ENCODE measurements at regions not wholly inside any gene's neighbourhood (a gene's known extent, or its start where the extent isn't known, plus 50 kb on each side); places are given as distances from the start of the nearest gene placed in this dataset.
"Not testable (repeated sequence)": the region's sequence is repeated elsewhere in the genome, so short reads cannot be mapped to it uniquely, and the experiment has no call there.

GRCh38 chr3:99313485-99313884, 324.9 kb upstream of the COL8A1 start:
- no peak for TF ChIP-seq CTCF (IDR thresholded peaks at IDR 0.05)
- no peak for TF ChIP-seq EP300 (IDR thresholded peaks at IDR 0.05)
- TF ChIP-seq POLR2A (IDR thresholded peaks at IDR 0.05), result no peak
- no peak for TF ChIP-seq POLR2AphosphoS5 (IDR thresholded peaks at IDR 0.05)
- Histone ChIP-seq H3K9me3 (peaks cover 0 to under 1% (median 0%) of the 10 kb centered on the region in 4 donors), H3K4me1 (no peaks in the 10 kb centered on the region), H3K4me3 (no peak overlapping the region), H3K27me3 (no peaks in the 10 kb centered on the region), H3K36me3 (no peaks in the 10 kb centered on the region), H3K27ac (no peak overlapping the region)
- ATAC-seq (ENCODE audit: low FRiP score in 2 of 2) (no peak), DNase-seq (no peak)

GRCh38 chr3:99298661-99299060, 339.7 kb upstream of the COL8A1 start:
- Histone ChIP-seq H3K36me3 (no peaks in the 10 kb centered on the region), H3K4me3 (no peak overlapping the region), H3K27ac (no peak overlapping the region), H3K9me3 (no peaks in the 10 kb centered on the region), H3K27me3 (no peaks in the 10 kb centered on the region), H3K4me1 (no peaks in the 10 kb centered on the region)
- no peak for TF ChIP-seq POLR2AphosphoS5 (IDR thresholded peaks at IDR 0.05)
- no peak for TF ChIP-seq CTCF (IDR thresholded peaks at IDR 0.05)
- TF ChIP-seq EP300 (IDR thresholded peaks at IDR 0.05), result no peak
- no peak for TF ChIP-seq POLR2A (IDR thresholded peaks at IDR 0.05)
- ATAC-seq (ENCODE audit: low FRiP score in 2 of 2) (no peak), DNase-seq (no peak)
- 94 to 97% methylated on average over 1 of the region's 1 CpG for WGBS, 2 donors

GRCh38 chr3:99295836-99296235, 342.6 kb upstream of the COL8A1 start:
- ATAC-seq (ENCODE audit: low FRiP score in 2 of 2) (no peak), DNase-seq (no peak)
- WGBS, 2 donors, result 84 to 89% methylated on average over 1 of the region's 1 CpG
- no peaks in the 10 kb centered on the region for H3K9me3 ChIP-seq
- TF ChIP-seq POLR2AphosphoS5 (IDR thresholded peaks at IDR 0.05) (no peak), CTCF (IDR thresholded peaks at IDR 0.05) (no peak), POLR2A (IDR thresholded peaks at IDR 0.05) (no peak), EP300 (IDR thresholded peaks at IDR 0.05) (no peak)
- no peaks in the 10 kb centered on the region for H3K36me3 ChIP-seq
- no peaks in the 10 kb centered on the region for H3K27me3 ChIP-seq
- H3K27ac ChIP-seq, result no peak overlapping the region
- H3K4me3 ChIP-seq, result no peak overlapping the region
- no peaks in the 10 kb centered on the region for H3K4me1 ChIP-seq

GRCh38 chr3:99294092-99294491, 344.3 kb upstream of the COL8A1 start:
- H3K4me3 ChIP-seq; H3K27me3 ChIP-seq; H3K9me3 ChIP-seq; H3K36me3 ChIP-seq; H3K4me1 ChIP-seq; ATAC-seq (ENCODE audit: low FRiP score in 2 of 2); H3K27ac ChIP-seq: not testable (repeated sequence)
- 11 to 25% methylated on average over 6 of the region's 8 CpGs for WGBS, 2 donors
- DNase-seq, result peak in 1 of 2 donors; percentile 10

- TF ChIP-seq POLR2AphosphoS5 (IDR thresholded peaks at IDR 0.05), result no peak
- no peak for TF ChIP-seq POLR2A (IDR thresholded peaks at IDR 0.05)
- no peak for TF ChIP-seq CTCF (IDR thresholded peaks at IDR 0.05)
- H3K27ac ChIP-seq, result no peak overlapping the region
- H3K36me3 ChIP-seq, result no peaks in the 10 kb centered on the region
- H3K4me3 ChIP-seq, result no peak overlapping the region
- no peak for ATAC-seq (ENCODE audit: low FRiP score in 2 of 2)
- H3K4me1 ChIP-seq, result no peaks in the 10 kb centered on the region
- WGBS, 2 donors, result 47 to 48% methylated on average over 2 of the region's 2 CpGs
- no peaks in the 10 kb centered on the region for H3K27me3 ChIP-seq
- DNase-seq, result no peak
- peaks cover 0 to 5% (median 0%) of the 10 kb centered on the region in 4 donors for H3K9me3 ChIP-seq
Measured at GRCh38 chr3:99287876-99288275, 350.5 kb upstream of the COL8A1 start.

Measured in upper lobe of left lung (tissue), 6 donors.